ENCODE measurements at regions not wholly inside any gene's neighbourhood (a gene's known extent, or its start where the extent isn't known, plus 50 kb on each side); places are given as distances from the start of the nearest gene placed in this dataset.

- TF ChIP-seq CTCF (conservative IDR thresholded peaks at IDR 0.05 in 1 of 2, IDR thresholded peaks at IDR 0.05 in 1 of 2; ENCODE audit: extremely low read depth in 1 of 2, insufficient read depth in 1 of 2, low read depth in 1 of 2, low read length in 2 of 2) (no peak), EZH2 (IDR thresholded peaks at IDR 0.05; ENCODE audit: borderline replicate concordance, low read length) (no peak)
These were observed 166.3 kb upstream of the FOXF1 start for GRCh38 chr16:86343796-86344585.
